Ovary (tissue), 3 donors: ENCODE measurements at regions not wholly inside any gene's neighbourhood (a gene's known extent, or its start where the extent isn't known, plus 50 kb on each side); places are given as distances from the start of the nearest gene placed in this dataset.

ENCODE experiments used
- EP300 ChIP-seq: sonication (generic); formaldehyde crosslinking; IDR thresholded peaks from one replicate; pipeline ENCODE4 v1.6.1; 2017; ENCODE audit warnings: antibody characterized with exemption
- POLR2A ChIP-seq: fragments of 450-650 bp; IDR thresholded peaks from one replicate; pipeline ENCODE4 v1.6.1; 2017; ENCODE audit warnings: antibody characterized with exemption, mild to moderate bottlenecking, moderate library complexity
- TF ChIP-seq, protein P1 (sequence below), 3 donors: fragments of 450-650 bp in 2 of 3; fragments of 200-600 bp in 1 of 3; IDR thresholded peaks; one replicate each; pipeline versions ENCODE4 v1.5.1 to v1.8.0; 2016 to 2022; ENCODE audit warnings: antibody characterized with exemption in 3 of 3, mild to moderate bottlenecking in 1 of 3
- donor health status: DM: no; HTN: no; CAD: no.

DNA sequence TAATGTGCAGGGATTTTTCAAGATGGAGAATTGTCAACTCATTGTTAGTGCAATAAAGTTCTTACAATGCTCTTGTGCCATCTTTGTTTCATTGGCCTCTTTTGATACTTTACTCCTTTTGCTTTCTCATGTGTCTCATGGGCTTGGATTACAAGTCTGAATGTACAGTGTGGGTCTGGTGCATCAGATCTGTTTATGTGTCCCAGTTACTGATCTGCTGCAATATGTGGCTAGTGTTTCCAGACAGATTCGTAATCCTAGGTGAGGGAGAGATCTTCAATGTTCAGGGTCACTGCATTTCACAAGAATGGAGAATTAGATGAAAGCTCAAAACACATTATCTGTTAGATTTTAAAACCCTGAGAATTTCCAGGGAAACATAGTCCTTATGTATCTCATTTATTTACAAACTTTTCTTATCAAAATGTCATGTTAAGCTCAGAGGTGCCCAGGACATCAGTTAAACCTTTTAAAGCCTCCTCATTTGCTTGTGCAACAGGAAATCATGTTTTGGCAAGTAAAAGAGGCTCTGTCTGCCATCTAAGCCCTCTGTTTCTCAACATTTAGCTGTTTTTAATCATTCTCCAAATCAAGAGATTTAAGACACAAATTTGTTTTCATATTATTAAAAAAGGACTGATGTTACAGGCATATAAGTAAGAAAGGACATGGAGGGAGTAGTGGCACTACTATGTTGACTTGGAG is 108.1 kb downstream of the NUP35 start:
- TF ChIP-seq, protein P1, sequence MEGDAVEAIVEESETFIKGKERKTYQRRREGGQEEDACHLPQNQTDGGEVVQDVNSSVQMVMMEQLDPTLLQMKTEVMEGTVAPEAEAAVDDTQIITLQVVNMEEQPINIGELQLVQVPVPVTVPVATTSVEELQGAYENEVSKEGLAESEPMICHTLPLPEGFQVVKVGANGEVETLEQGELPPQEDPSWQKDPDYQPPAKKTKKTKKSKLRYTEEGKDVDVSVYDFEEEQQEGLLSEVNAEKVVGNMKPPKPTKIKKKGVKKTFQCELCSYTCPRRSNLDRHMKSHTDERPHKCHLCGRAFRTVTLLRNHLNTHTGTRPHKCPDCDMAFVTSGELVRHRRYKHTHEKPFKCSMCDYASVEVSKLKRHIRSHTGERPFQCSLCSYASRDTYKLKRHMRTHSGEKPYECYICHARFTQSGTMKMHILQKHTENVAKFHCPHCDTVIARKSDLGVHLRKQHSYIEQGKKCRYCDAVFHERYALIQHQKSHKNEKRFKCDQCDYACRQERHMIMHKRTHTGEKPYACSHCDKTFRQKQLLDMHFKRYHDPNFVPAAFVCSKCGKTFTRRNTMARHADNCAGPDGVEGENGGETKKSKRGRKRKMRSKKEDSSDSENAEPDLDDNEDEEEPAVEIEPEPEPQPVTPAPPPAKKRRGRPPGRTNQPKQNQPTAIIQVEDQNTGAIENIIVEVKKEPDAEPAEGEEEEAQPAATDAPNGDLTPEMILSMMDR (IDR thresholded peaks at IDR 0.05) = no peak
- TF ChIP-seq POLR2A = no peak
- TF ChIP-seq EP300 = no peak
